Activated T-cell treated with anti-CD3 and anti-CD28 coated beads, Interleukin-2, amount 50 U/mL, for 72 hours (primary cell): ENCODE measurements at regions not wholly inside any gene's neighbourhood (a gene's known extent, or its start where the extent isn't known, plus 50 kb on each side); places are given as distances from the start of the nearest gene placed in this dataset.

Experiments used
- ATAC-seq, 2 donors: fragments of 150-1000 bp; cut with Tn5 transposase; replicated peaks in 1 of 2; 2 replicates each; pipeline ENCODE4 v1.10.0; 2021; ENCODE audit warnings: moderate library complexity in 2 of 2, mild to moderate bottlenecking in 1 of 2
- DNase-seq, 2 donors: peaks; one replicate each; pipeline ENCODE4 v3.0.0; 2021 to 2022; ENCODE audit warnings: mixed read lengths in 1 of 2
- H3K27ac Mint-ChIP-seq: one replicate; pipeline ENCODE4 v1.8.0; 2022; ENCODE audit warnings: mild to moderate bottlenecking, moderate library complexity, mixed read lengths
- H3K27me3 Mint-ChIP-seq: one replicate; pipeline ENCODE4 v1.8.0; 2022; ENCODE audit warnings: low read depth, mixed read lengths
- H3K36me3 Mint-ChIP-seq, 2 donors: one replicate each; pipeline ENCODE4 v1.8.0; 2022; ENCODE audit warnings: mixed read lengths in 2 of 2, mild to moderate bottlenecking in 1 of 2; ENCODE audit not compliant: insufficient read depth in 2 of 2
- H3K4me1 Mint-ChIP-seq: one replicate; pipeline ENCODE4 v1.8.0; 2022; ENCODE audit warnings: low read depth, mixed read lengths
- H3K4me3 Mint-ChIP-seq, 2 donors: one replicate each; pipeline ENCODE4 v1.8.0; 2022; ENCODE audit warnings: mild to moderate bottlenecking in 2 of 2, mixed read lengths in 2 of 2, moderate library complexity in 2 of 2
- H3K9me3 Mint-ChIP-seq, 2 donors: one replicate each; pipeline ENCODE4 v1.8.0; 2022; ENCODE audit warnings: mixed read lengths in 2 of 2

- no peak for ATAC-seq
- Mint-ChIP-seq H3K4me3 (no peak overlapping the region), H3K4me1 (no peaks in the 10 kb centered on the region)
Measured at GRCh38 chr11:119995730-119996491, 142.0 kb downstream of the TRIM29 start.

GRCh38 chr11:119993722-119994121, 144.2 kb downstream of the TRIM29 start:
- Mint-ChIP-seq H3K27ac (no peak overlapping the region), H3K4me1 (no peaks in the 10 kb centered on the region)
- ATAC-seq = no peak

More at GRCh38 chr11:119995730-119996491, 142.0 kb downstream of the TRIM29 start:
- no peak for DNase-seq
- peaks cover 7% of the 10 kb centered on the region for H3K27me3 Mint-ChIP-seq
- no peaks in the 10 kb centered on the region for H3K36me3 Mint-ChIP-seq
- no peak overlapping the region for H3K27ac Mint-ChIP-seq
- H3K9me3 Mint-ChIP-seq = peaks cover 0 to 2% of the 10 kb centered on the region in 2 donors

GRCh38 chr11:119992171-119993051, 145.5 kb downstream of the TRIM29 start:
- ATAC-seq (no peak), DNase-seq (no peak)
- Mint-ChIP-seq H3K4me3 (no peak overlapping the region), H3K36me3 (no peaks in the 10 kb centered on the region), H3K9me3 (no peaks in the 10 kb centered on the region), H3K27ac (no peak overlapping the region), H3K27me3 (peaks cover 13% of the 10 kb centered on the region), H3K4me1 (no peaks in the 10 kb centered on the region)

More at GRCh38 chr11:119993722-119994121, 144.2 kb downstream of the TRIM29 start:
- no peak for DNase-seq
- Mint-ChIP-seq H3K9me3 (no peaks in the 10 kb centered on the region), H3K27me3 (peaks cover 9% of the 10 kb centered on the region), H3K36me3 (no peaks in the 10 kb centered on the region), H3K4me3 (no peak overlapping the region)

- H3K4me3 Mint-ChIP-seq = no peak overlapping the region
- no peaks in the 10 kb centered on the region for H3K4me1 Mint-ChIP-seq
- DNase-seq = no peak
- H3K27me3 Mint-ChIP-seq = peaks cover 13% of the 10 kb centered on the region
- no peaks in the 10 kb centered on the region for H3K36me3 Mint-ChIP-seq
- no peak for ATAC-seq
- H3K27ac Mint-ChIP-seq = no peak overlapping the region
- H3K9me3 Mint-ChIP-seq = no peaks in the 10 kb centered on the region
Measured at GRCh38 chr11:119991669-119992068, 146.2 kb downstream of the TRIM29 start.

GRCh38 chr11:119991022-119991404, 146.9 kb downstream of the TRIM29 start:
- DNase-seq (no peak), ATAC-seq (no peak)
- no peaks in the 10 kb centered on the region for H3K4me1 Mint-ChIP-seq
- H3K4me3 Mint-ChIP-seq = no peak overlapping the region
- no peaks in the 10 kb centered on the region for H3K9me3 Mint-ChIP-seq
- no peaks in the 10 kb centered on the region for H3K36me3 Mint-ChIP-seq
- H3K27ac Mint-ChIP-seq = no peak overlapping the region
- peaks cover 13% of the 10 kb centered on the region for H3K27me3 Mint-ChIP-seq

GRCh38 chr11:119990309-119991021, 147.4 kb downstream of the TRIM29 start:
- Mint-ChIP-seq H3K27me3 (peaks cover 17% of the 10 kb centered on the region), H3K4me1 (no peaks in the 10 kb centered on the region), H3K27ac (no peak overlapping the region), H3K4me3 (no peak overlapping the region), H3K36me3 (no peaks in the 10 kb centered on the region), H3K9me3 (no peaks in the 10 kb centered on the region)
- ATAC-seq (no peak), DNase-seq (no peak)

GRCh38 chr11:119989159-119989821, 148.6 kb downstream of the TRIM29 start:
- Mint-ChIP-seq H3K36me3 (no peaks in the 10 kb centered on the region), H3K4me1 (no peaks in the 10 kb centered on the region), H3K4me3 (no peak overlapping the region), H3K9me3 (no peaks in the 10 kb centered on the region), H3K27me3 (peaks cover 22% of the 10 kb centered on the region), H3K27ac (no peak overlapping the region)
- ATAC-seq (no peak), DNase-seq (no peak)

GRCh38 chr11:119985551-119985950, 152.4 kb downstream of the TRIM29 start:
- ATAC-seq (no peak), DNase-seq (no peak)
- H3K9me3 Mint-ChIP-seq = no peaks in the 10 kb centered on the region
- H3K4me3 Mint-ChIP-seq = no peak overlapping the region
- no peaks in the 10 kb centered on the region for H3K4me1 Mint-ChIP-seq
- peaks cover 22% of the 10 kb centered on the region for H3K27me3 Mint-ChIP-seq
- H3K27ac Mint-ChIP-seq = no peak overlapping the region
- no peaks in the 10 kb centered on the region for H3K36me3 Mint-ChIP-seq

GRCh38 chr11:119983816-119984215, 154.1 kb downstream of the TRIM29 start:
- peaks cover 14% of the 10 kb centered on the region for H3K27me3 Mint-ChIP-seq
- no peaks in the 10 kb centered on the region for H3K4me1 Mint-ChIP-seq
- no peak overlapping the region for H3K4me3 Mint-ChIP-seq
- no peaks in the 10 kb centered on the region for H3K9me3 Mint-ChIP-seq
- no peaks in the 10 kb centered on the region for H3K36me3 Mint-ChIP-seq
- H3K27ac Mint-ChIP-seq = no peak overlapping the region
- ATAC-seq (no peak), DNase-seq (no peak)

- Mint-ChIP-seq H3K36me3 (no peaks in the 10 kb centered on the region), H3K4me3 (no peak overlapping the region), H3K27me3 (peaks cover 9% of the 10 kb centered on the region), H3K4me1 (no peaks in the 10 kb centered on the region), H3K27ac (no peak overlapping the region), H3K9me3 (no peaks in the 10 kb centered on the region)
- DNase-seq = no peak
- no peak for ATAC-seq
Measured at GRCh38 chr11:119983240-119983732, 154.6 kb downstream of the TRIM29 start.

- H3K4me3 Mint-ChIP-seq = no peak overlapping the region
- H3K4me1 Mint-ChIP-seq = no peaks in the 10 kb centered on the region
- no peaks in the 10 kb centered on the region for H3K36me3 Mint-ChIP-seq
- ATAC-seq (no peak), DNase-seq (no peak)
- H3K27ac Mint-ChIP-seq = no peak overlapping the region
- H3K27me3 Mint-ChIP-seq = peaks cover 9% of the 10 kb centered on the region
- H3K9me3 Mint-ChIP-seq = no peaks in the 10 kb centered on the region
Measured at GRCh38 chr11:119982517-119983239, 155.2 kb downstream of the TRIM29 start.

GRCh38 chr11:119980431-119980830, 157.5 kb downstream of the TRIM29 start:
- Mint-ChIP-seq H3K9me3 (no peaks in the 10 kb centered on the region), H3K36me3 (no peaks in the 10 kb centered on the region), H3K4me3 (no peak overlapping the region), H3K4me1 (no peaks in the 10 kb centered on the region), H3K27me3 (peaks cover 12% of the 10 kb centered on the region), H3K27ac (no peak overlapping the region)
- DNase-seq (no peak), ATAC-seq (no peak)
